NCI-H1417 treated with DMSO at 0.1 percent for 48 hours (cell line): ENCODE measurements at regions not wholly inside any gene's neighbourhood (a gene's known extent, or its start where the extent isn't known, plus 50 kb on each side); places are given as distances from the start of the nearest gene placed in this dataset.

Experiments
- DNase-seq: peaks from one replicate; lab custom pipeline; 2025; lab: John Stamatoyannopoulos, UW

- DNase-seq: no peak
Measured at GRCh38 chr2:212708355-212708754, 169.8 kb upstream of the ERBB4 start.

GRCh38 chr2:212695426-212695825 lies 156.8 kb upstream of the ERBB4 start:
- no peak for DNase-seq

GRCh38 chr2:212694398-212694797 lies 155.8 kb upstream of the ERBB4 start:
- no peak for DNase-seq

- no peak for DNase-seq
Measured at GRCh38 chr2:212692466-212692865, 153.9 kb upstream of the ERBB4 start.

- DNase-seq: peak; percentile 4
Measured at GRCh38 chr2:212686285-212686895, 147.8 kb upstream of the ERBB4 start.

- no peak for DNase-seq
Measured at GRCh38 chr2:212683346-212684097, 144.9 kb upstream of the ERBB4 start.

GRCh38 chr2:212682937-212683336 lies 144.3 kb upstream of the ERBB4 start:
- no peak for DNase-seq

GRCh38 chr2:212677466-212677865 lies 138.9 kb upstream of the ERBB4 start:
- DNase-seq: no peak

GRCh38 chr2:212672186-212672585 lies 133.6 kb upstream of the ERBB4 start:
- DNase-seq: no peak

- DNase-seq: no peak
Measured at GRCh38 chr2:212669761-212670160, 131.2 kb upstream of the ERBB4 start.

- DNase-seq: no peak
Measured at GRCh38 chr2:212667751-212668316, 129.2 kb upstream of the ERBB4 start.

- no peak for DNase-seq
Measured at GRCh38 chr2:212665948-212666347, 127.3 kb upstream of the ERBB4 start.

- no peak for DNase-seq
Measured at GRCh38 chr2:212659441-212659840, 120.8 kb upstream of the ERBB4 start.

- no peak for DNase-seq
Measured at GRCh38 chr2:212649646-212650045, 111.0 kb upstream of the ERBB4 start.

GRCh38 chr2:212646698-212647366 lies 108.2 kb upstream of the ERBB4 start:
- DNase-seq: no peak

GRCh38 chr2:212644195-212644837 lies 105.7 kb upstream of the ERBB4 start:
- DNase-seq: no peak

GRCh38 chr2:212640428-212640827 lies 101.8 kb upstream of the ERBB4 start:
- DNase-seq: no peak

GRCh38 chr2:212638694-212639093 lies 100.1 kb upstream of the ERBB4 start:
- no peak for DNase-seq

GRCh38 chr2:212628586-212628985 lies 90.0 kb upstream of the ERBB4 start:
- no peak for DNase-seq

GRCh38 chr2:212626371-212626918 lies 87.8 kb upstream of the ERBB4 start:
- DNase-seq: no peak

- DNase-seq: no peak
Measured at GRCh38 chr2:212619954-212620353, 81.4 kb upstream of the ERBB4 start.

- DNase-seq: no peak
Measured at GRCh38 chr2:212618636-212619035, 80.0 kb upstream of the ERBB4 start.
